ENCODE measurements at regions not wholly inside any gene's neighbourhood (a gene's known extent, or its start where the extent isn't known, plus 50 kb on each side); places are given as distances from the start of the nearest gene placed in this dataset.

- no peak for DNase-seq
Measured at GRCh38 chr5:3827624-3828023, 232.0 kb downstream of the IRX1 start.

- DNase-seq = no peak
Measured at GRCh38 chr5:3828761-3829160, 233.1 kb downstream of the IRX1 start.

GRCh38 chr5:3833566-3833965, 237.9 kb downstream of the IRX1 start:
- no peak for DNase-seq

GRCh38 chr5:3835811-3836210, 240.2 kb downstream of the IRX1 start:
- DNase-seq = no peak

GRCh38 chr5:3836528-3836927, 240.9 kb downstream of the IRX1 start:
- no peak for DNase-seq

GRCh38 chr5:3837506-3837905, 241.9 kb downstream of the IRX1 start:
- DNase-seq = no peak

- no peak for DNase-seq
Measured at GRCh38 chr5:3839151-3839550, 243.5 kb downstream of the IRX1 start.

- no peak for DNase-seq
Measured at GRCh38 chr5:3842591-3842990, 247.0 kb downstream of the IRX1 start.

GRCh38 chr5:3843706-3844105, 248.1 kb downstream of the IRX1 start:
- DNase-seq = no peak

GRCh38 chr5:3844266-3844665, 248.6 kb downstream of the IRX1 start:
- no peak for DNase-seq

- DNase-seq = no peak
Measured at GRCh38 chr5:3845230-3845629, 249.6 kb downstream of the IRX1 start.

GRCh38 chr5:3852161-3852916, 256.7 kb downstream of the IRX1 start:
- no peak for DNase-seq

- DNase-seq = no peak
Measured at GRCh38 chr5:3853362-3853761, 257.7 kb downstream of the IRX1 start.

GRCh38 chr5:3854188-3854821, 258.7 kb downstream of the IRX1 start:
- no peak for DNase-seq

GRCh38 chr5:3856036-3856435, 260.4 kb downstream of the IRX1 start:
- no peak for DNase-seq

GRCh38 chr5:3858524-3858923, 262.9 kb downstream of the IRX1 start:
- no peak for DNase-seq

GRCh38 chr5:3862906-3863305, 267.3 kb downstream of the IRX1 start:
- no peak for DNase-seq

GRCh38 chr5:3875144-3875543, 279.5 kb downstream of the IRX1 start:
- no peak for DNase-seq

GRCh38 chr5:3878267-3878666, 282.6 kb downstream of the IRX1 start:
- DNase-seq = no peak

- no peak for DNase-seq
Measured at GRCh38 chr5:3883040-3883439, 287.4 kb downstream of the IRX1 start.

GRCh38 chr5:3886524-3887451, 291.2 kb downstream of the IRX1 start:
- no peak for DNase-seq

GRCh38 chr5:3888310-3888709, 292.7 kb downstream of the IRX1 start:
- DNase-seq = no peak

GRCh38 chr5:3889412-3890142, 293.9 kb downstream of the IRX1 start:
- DNase-seq = no peak
